ENCODE measurements at regions not wholly inside any gene's neighbourhood (a gene's known extent, or its start where the extent isn't known, plus 50 kb on each side); places are given as distances from the start of the nearest gene placed in this dataset.
"Not testable (repeated sequence)": the region's sequence is repeated elsewhere in the genome, so short reads cannot be mapped to it uniquely, and the experiment has no call there.

DNA sequence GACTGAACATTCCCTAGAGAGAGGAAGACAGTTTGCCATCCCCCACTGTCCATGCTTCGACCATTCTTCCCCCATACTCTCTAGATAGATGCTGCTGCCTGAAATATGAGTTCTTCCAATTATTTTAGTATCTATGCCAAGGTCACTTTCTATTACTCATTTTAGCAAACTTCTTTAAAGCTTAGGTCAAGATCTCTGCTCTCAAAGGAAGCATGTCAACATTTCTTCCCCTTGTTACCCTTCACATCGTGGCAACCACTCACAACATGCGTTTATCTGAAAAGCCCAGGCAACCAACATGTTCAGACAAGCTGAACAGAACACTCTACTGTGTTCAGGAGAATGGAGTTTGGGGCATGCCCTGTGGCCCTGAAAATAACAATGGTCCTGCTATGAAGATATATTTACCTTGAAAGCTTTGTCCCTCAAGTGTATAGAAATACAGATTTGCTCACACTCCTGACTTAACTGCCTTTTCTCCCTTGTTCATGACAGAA, 138.4 kb upstream of the KIF2A start:
- DNase-seq (ENCODE audit: low spot score) = no peak

DNA sequence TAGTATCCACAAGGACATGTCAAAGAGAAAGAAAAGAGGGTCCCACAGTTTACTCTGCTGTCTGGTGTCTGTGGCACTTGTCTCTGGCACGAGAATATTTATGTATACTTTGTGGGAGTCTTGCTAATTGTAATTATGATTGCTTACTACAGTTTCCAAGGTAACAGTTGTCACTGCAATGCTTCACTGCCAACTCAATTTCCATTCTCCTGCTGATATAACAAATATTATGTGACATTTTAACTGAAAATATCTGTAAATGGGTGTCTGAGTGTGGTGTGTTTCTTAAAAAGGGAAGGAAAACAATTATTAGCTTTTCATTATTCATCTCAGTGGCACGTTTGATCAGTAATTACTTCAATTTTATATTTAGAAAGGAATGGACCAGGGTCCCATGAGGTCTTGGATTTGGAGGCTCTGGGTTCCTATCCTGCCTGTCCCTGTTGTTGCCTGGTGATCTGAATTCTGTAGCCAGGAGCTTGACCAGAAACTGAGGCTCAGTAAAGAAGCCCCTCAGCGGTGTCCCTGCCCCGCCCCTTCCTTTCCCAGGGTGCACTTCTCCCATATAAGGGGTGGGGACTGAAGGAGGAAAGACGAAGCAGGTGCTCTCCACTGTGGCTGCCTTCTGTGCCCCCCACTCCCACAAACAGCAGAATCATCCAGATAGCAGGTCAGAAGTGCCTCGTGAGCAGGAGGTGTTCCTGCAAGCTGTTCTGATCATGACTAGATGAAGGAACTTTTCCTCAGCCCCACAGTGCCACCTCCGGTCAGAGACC, 137.3 kb upstream of the KIF2A start:
- DNase-seq (ENCODE audit: low spot score) = no peak

DNA sequence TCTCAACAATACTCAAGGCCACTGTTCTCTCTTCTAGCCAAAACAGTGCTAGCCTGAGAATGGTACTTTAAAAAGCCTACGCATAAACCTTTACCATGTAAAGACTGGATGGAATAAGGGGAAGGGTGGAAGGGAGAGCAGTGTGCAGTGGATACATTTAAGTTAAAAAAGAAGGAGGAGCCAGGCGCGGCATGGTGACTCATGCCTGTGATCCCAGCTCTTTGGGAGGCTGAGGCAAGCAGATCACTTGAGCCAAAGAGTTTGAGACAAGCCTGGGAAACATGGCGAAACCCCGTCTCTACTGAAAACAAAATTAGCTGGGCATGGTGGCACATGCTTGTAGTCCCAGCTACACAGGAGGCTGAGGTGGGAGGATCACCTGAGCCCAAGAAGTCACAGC, 127.7 kb upstream of the KIF2A start:
- no peak for DNase-seq (ENCODE audit: low spot score)

DNA sequence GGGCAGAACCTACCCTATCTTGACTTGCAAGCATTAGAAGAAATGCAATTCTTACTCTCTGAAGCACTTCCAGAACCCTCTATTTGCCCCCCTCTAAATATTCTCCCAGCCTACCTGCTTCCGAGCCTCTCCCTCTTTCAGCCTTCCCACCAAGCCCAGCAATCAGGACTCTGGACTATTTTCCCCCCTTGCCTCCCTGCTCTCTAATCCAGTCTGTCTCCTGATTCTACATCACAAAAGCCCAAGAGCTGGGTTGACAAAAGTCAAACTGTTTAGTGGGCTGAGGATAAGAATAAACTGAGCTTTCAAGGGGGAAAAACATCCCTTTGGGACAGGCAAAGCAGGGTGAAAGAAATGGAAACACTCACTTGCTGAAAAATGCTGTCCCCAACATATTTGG, 123.2 kb upstream of the KIF2A start:
- no peak for DNase-seq (ENCODE audit: low spot score)

DNA sequence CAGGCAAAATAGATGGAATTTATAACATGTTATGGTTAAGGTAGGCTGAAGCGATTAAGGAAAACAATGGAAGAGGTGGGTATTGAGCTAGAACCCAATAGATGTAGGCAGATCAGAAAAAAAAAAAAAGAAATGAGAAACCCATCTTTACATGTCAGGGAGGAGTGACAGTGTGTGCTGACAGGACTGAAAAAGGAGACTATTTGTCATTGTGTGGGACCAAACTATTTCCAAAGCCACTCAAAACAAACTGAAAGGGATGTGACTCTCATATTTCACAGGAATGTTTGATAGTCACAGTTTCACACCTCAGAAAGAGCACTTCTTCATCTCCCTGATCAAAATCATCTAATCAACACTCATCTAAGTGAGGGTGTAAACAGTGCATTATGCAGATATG, 122.3 kb upstream of the KIF2A start:
- DNase-seq (ENCODE audit: low spot score) = no peak

DNA sequence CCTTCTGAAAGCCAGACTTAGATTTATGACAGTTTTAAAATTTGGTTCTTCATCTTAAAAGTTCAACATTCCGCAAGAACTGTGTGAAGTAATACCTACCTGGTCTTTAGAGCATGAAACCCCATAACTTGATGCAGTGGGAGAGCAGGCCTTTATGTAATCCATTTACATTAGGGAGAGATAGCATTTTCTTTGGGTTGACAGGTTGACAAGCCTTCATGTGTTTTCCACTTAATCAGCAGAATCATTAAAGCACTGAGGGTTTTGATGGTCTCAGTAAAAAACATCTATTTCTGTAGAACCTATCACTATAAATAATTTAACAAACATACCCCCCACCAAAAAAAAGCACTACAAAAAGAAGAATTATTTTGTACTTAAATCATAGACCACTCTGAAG, 121.6 kb upstream of the KIF2A start:
- DNase-seq (ENCODE audit: low spot score) = no peak

DNA sequence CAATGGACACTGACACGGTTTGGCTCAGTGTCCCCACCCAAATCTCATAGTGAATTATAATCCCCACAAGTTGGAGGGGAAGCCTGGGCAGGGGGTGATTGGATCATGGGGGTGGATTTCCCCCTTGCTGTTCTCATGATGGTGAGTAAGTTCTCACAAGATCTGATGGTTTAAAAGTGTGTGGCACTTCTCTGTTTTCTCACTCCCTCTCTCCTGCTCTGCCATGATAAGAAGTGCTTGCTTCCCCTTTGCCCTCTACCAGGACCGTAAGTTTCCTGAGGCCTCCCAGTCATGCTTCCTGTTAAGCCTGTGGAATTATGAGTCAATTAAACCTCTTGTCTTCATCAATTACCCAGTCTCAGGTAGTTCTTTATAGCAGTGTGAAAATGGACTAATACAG, 115.8 kb upstream of the KIF2A start:
- no peak for DNase-seq (ENCODE audit: low spot score)

DNA sequence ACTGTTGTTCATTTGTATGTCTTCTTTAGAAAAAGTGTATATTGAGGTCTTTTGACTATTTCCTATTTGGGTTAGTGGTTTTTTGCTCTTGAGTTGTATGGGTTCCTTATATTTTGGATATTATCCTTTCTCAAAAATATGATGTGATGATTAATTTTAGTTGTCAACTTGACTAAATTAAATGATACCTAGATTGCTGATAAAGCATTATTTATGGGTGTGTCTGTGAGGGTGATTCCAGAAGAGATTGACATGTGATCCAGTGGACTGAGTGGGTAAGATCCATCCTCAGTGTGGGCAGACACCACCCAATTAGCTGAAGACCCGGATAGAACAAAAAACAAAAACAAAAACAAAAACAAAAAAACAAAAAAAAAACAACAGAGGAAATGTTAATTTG, 115.1 kb upstream of the KIF2A start:
- DNase-seq (ENCODE audit: low spot score) = no peak

DNA sequence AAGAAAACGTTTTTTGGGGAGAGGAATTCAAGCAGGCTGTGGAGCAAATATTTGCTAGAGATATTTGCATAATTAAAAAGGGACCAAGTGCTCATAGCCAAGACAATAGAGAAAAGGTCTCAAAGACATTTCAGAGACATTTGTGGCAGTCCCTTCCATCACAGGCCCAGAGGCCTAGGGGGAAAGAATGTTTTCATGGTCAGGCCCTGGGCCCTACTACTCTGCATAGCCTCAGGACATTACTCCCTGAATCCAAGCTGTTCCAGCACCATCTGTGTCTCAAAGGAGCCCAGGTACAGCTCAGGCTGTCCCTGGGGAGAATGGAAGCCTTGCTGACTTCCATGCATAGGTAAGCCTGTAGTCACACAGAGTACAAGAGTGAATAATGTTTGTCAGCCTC, 113.0 kb upstream of the KIF2A start:
- no peak for DNase-seq (ENCODE audit: low spot score)

DNA sequence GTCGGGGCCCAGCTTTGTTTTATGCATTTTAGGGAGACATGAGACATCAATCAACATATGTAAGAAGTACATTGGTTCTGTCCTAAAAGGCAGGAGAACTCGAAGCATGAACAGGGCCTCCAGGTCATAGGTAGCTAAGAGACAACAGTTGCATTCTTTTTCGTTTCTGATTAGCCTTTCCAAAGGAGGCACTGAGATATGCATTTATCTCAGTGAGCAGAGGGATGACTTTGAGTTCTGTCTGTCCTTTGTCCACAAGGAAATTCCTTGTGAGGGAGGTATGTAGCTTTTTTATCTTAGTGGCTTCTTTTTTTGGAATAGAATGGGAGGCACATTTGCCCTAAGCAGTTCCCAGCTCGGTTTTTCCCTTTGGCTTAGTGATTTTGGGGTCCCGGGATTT, 109.5 kb upstream of the KIF2A start:
- DNase-seq (ENCODE audit: low spot score) = not testable (repeated sequence)

DNA sequence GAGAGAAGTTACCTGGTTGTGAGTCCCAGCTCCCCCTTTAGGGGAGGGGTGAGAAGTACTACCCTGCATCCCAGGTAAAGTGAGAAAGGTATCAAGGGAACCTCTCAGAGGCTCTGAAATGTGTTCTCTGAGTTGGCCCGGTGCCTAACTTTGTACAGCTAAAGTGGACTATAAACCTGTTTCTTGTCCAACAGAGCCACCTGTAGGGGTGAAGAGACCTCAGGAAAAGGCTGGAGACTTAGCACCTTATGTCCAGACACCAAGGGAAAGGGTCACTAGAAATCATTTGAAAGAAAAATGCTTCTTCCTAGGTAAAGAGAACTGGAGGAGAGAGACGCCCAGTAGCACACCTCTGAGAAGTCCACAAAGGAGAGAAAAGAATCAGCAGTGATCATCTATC, 108.3 kb upstream of the KIF2A start:
- DNase-seq (ENCODE audit: low spot score) = no peak

DNA sequence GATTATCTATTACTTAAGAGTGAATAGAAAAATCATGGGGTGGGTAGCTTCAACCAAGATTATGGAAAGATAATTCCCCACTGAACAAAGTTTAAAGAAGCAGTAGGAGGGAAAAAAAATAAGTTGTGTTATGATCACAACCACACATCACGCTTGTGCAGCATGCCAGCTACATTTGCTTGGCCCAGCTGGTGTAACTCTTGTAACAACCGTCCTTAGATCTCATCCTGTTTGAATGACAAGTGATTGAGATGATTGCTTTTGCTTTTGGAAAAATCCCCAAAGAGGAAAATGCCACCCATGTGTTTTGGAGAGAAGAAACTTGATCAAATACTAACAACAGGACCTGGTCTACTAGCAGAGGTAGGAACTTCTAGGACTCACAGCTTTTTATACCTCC, 107.6 kb upstream of the KIF2A start:
- DNase-seq (ENCODE audit: low spot score) = no peak

DNA sequence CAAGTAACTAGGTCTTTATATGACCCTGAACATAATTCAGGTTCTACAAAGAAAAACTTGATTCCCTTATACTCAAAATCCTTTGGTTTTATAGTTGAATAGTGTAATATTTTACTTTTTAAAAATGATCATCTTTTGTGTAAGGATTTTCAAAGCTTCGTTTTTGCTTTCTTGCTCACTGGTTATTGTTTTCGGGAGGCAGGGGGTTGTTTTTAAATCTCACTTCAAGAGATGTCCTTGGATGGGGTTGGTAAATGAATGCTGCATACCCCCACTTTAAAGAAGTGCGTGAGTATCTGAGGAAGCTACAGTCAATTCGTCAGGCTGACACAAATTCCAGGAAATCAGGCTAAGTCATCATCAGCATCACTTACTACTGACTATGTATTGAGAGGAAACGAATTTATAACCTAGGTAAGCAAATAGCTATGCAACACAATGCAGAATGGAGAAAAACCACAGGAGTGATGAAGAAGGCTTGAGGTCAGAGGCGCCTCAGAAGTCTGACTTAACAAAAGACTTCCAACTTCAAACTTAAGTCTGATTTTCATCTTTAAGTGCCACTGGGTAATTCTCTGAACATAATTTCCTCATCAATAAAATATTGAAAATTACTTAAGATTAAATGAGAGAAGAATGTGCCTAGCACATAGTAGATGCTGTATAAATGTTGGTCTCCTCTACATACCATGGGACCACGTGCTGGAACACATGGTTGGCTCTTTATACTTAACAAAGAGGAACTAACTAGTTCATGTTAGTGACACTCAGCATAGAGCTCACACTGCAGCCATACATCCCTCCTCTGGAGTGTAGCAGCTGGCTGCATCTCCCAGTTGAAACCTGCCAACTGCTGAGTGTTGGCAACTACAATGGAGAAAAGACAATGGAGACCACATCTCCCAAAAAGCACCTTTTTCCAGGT, 106.0 kb upstream of the KIF2A start:
- no peak for DNase-seq (ENCODE audit: low spot score)

DNA sequence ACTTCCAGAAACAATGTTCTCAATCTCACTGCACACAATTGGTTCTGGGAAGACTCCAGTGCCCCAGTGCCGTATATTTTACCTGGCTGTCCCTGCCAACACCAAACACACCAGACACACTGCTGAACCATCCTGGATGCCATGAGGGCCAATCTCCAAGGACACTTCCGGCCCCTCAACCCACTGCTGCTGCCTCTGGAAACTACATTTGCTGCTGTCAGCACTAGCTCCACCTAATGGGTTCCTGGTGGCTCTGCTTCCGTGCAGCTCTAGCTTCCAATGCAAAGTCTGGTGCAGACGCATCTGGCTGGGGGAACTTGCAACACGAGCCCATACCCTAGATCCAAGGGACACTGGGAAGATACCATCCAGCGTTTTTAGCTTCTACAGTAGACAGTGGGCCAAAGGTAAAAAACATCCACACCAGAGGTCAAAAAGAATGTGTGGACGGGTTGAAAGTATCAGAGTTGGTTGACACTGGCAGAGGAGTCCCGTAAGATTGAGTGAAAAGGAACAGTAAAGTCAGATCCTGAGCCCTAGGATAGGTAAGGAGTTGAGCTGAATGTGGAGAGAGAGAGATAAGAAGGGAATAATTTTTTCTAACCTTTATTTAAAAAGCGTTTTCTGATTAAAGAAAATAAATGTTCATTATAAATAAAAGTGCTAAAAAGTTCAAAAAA, 99.7 kb upstream of the KIF2A start:
- DNase-seq (ENCODE audit: low spot score) = no peak

DNA sequence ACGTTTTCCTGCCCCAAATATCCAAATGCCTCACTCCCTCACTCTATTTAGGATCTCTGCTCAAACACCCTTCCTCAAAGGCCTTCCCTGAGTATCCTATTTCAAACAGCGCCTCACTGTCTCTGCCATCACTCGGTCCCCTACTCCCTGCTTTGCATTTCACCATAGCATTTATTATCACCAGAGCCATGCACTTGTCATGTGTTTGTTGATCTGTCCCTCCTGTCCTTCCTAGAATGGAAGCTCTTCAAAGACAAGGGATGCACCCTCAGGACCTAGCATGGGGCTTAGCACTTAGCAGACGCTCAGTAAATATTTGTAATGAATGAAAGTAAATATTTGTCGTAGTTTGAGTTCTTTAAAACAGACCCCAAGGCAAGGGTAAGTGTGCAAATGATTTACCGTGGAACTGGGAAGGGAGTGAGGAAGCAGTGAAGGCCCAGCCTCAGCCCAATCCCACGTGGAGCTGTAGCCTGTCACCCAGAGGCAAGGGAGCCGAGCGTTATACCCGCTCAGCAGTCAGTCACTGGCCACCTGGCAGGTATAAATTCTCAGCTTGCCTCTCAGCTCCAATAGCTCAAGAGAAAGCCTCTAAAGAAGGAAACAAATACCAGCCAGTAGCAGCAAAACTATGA, 97.7 kb upstream of the KIF2A start:
- DNase-seq (ENCODE audit: low spot score) = no peak

DNA sequence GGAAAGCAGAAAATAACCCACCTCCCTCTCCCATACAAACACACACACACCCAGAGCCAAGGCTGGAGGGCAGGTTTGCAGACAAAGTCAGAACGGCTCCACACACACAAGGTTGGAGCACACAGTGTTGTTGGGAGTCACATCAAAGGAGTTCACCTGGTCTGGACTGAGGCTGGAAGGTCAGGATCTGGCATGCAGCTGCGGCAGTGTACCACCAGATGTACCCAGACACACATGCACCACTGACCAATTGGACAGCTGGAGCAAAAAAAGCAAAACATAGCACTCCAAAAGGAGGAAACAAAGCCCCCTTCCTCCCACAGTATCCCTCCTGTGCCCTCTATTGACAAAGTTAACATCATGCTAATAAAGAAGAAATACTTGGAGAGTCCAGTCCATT, 94.6 kb upstream of the KIF2A start:
- no peak for DNase-seq (ENCODE audit: low spot score)

DNA sequence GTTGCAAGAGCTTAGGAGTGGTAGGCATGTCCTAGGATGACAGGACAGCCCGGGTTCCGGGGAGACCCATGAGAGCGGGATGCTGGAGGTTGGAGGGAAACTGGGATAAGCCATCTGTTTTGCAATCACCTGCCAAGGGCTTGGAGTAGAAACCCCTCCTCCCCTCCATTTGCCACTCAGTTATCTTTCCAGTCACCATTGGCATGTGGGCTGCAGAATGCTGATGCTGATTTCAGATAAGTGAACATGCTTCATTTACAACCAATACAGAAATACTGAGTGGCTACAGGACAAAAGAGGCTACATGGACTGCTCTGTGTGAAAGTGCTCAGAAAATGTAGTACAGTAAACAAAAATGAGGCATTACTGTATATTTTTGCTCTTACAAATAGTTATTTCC, 93.4 kb upstream of the KIF2A start:
- no peak for DNase-seq (ENCODE audit: low spot score)

DNA sequence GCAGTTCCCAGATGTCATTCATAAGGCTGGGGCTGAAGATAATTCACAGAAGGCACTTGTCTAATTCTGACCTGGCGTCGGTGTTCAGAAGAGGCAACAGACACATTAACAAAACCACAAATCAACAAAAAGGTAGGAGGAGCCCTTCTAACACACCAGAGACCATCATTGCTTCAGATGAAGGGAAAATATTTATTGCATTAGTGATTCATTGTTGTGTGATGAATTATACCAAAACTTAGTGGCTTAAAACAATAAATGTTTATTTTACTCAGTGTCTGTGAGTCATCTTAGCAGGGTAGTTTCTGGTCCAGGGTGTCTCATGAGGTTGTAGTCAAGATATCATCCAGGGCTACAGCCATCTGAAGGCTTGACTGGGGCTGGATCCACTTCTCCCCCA, 91.3 kb upstream of the KIF2A start:
- DNase-seq (ENCODE audit: low spot score) = no peak

DNA sequence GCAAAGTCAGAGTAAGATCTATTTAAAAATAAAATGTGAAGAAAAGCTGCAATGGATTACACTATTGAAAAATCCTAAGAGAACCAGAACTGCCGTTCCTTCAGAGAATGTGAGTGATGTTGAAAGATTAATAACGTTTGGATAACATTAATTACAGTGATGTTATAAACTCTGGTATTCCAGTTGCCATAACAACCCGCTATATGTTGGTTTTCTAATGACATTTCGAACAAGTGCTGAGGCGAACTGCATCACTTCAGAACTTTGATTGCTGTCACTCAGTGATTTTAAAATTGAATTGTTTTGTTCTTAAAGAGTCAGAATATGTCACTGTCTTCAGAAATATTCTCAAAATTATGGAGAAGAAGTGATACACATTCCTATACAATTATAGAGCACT, 89.4 kb upstream of the KIF2A start:
- not testable (repeated sequence) for DNase-seq (ENCODE audit: low spot score)

DNA sequence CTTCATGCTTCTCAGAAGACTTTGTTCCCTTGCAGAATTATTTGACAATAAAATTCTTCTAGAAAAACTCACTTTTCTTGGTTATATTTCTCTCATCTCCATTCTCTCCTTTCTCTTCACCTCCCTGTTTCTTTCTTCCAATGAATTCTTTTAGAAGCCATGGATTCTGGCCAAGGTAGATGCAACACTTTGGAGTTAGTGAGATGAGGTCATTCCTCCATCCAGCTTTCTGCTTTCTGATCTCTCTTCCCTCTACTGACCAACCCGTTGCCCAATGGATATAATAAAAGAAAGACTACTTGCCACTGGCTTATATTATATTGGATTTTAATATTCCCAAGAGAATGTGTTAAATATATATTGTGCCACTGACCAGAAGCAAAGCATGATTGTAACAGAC, 88.9 kb upstream of the KIF2A start:
- DNase-seq (ENCODE audit: low spot score) = not testable (repeated sequence)

DNA sequence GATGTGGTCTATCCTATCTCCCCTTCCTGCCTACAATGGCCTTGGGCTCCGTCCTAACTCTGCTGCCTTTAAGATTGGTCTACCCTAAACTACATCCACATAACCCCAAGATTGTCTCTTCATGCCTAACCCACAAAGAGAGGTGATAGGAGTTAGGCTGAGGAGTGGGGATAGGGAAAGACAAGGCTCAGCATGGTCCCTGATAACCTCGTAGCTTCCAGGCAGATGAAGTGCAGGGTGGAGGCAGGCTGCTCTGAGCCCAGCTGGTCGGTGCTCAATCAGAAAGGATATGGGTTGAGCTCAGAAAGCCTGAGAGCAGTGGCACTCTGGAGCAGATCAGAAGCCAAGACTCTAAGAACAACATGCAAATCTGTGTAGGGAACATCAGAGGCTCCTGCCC, 87.1 kb upstream of the KIF2A start:
- DNase-seq (ENCODE audit: low spot score) = not testable (repeated sequence)

DNA sequence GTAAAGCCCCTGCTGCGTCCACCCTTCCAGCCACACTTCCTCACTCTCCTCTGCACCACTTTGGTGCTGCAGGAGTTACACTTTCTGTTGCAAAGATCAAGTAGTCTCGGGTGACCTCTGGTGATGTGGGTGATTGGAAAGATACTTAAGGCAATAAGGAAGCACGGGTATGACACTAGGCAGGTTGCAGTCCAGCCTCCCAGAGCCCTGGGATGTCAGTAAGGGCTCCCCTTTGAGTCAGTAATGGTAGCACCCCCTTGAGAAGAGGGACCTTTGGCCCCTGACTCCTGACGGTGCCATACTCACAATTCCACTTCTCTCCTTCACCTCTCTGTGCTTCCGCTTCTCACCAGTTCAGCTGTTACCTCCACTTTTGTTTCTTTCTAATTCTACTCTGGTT, 84.1 kb upstream of the KIF2A start:
- DNase-seq (ENCODE audit: low spot score) = not testable (repeated sequence)
